Suprapubic skin (tissue), 4 donors: ENCODE measurements at regions not wholly inside any gene's neighbourhood (a gene's known extent, or its start where the extent isn't known, plus 50 kb on each side); places are given as distances from the start of the nearest gene placed in this dataset.
A peak's percentile ranks its signal among the peaks of the same experiment; 100 is the strongest.

Experiments used
- DNase-seq, 2 donors: peaks; one replicate each; pipeline ENCODE4 v3.0.0-alpha.2; 2019; ENCODE audit warnings: low spot score in 2 of 2
- H3K27ac ChIP-seq: fragments of 200-600 bp; sonication (generic); one replicate; pipeline ENCODE4 v1.5.1; 2019
- H3K27me3 ChIP-seq: fragments of 200-600 bp; sonication (generic); one replicate; pipeline ENCODE4 v1.5.1; 2019
- H3K36me3 ChIP-seq: fragments of 200-600 bp; sonication (generic); one replicate; pipeline ENCODE4 v1.5.1; 2019
- H3K4me1 ChIP-seq: fragments of 200-600 bp; sonication (generic); one replicate; pipeline ENCODE4 v1.5.1; 2019
- H3K4me3 ChIP-seq: fragments of 200-600 bp; sonication (generic); one replicate; pipeline ENCODE4 v1.5.1; 2019; ENCODE audit warnings: mild to moderate bottlenecking
- H3K9me3 ChIP-seq: fragments of 200-600 bp; sonication (generic); one replicate; pipeline ENCODE4 v1.5.1; 2019
- EP300 ChIP-seq: sonication (generic); formaldehyde crosslinking; IDR thresholded peaks from one replicate; pipeline ENCODE4 v1.6.1; 2017; ENCODE audit warnings: antibody characterized with exemption
- POLR2A ChIP-seq, 2 donors: fragments of 450-650 bp; IDR thresholded peaks; one replicate each; pipeline ENCODE4 v1.6.1; 2017; ENCODE audit warnings: antibody characterized with exemption in 2 of 2, mild to moderate bottlenecking in 2 of 2, moderate library complexity in 2 of 2
- POLR2AphosphoS5 ChIP-seq, 3 donors: sonication (generic); formaldehyde crosslinking; IDR thresholded peaks; one replicate each; pipeline ENCODE4 v1.6.1; 2017; ENCODE audit warnings: antibody characterized with exemption in 3 of 3
- WGBS: methylation state at CpG from one replicate; pipeline ENCODE4 v1.1.5; 2018; 5-methylcytosine and 5-hydroxymethylcytosine counted together
- TF ChIP-seq, protein P1 (sequence below), 2 donors: fragments of 200-600 bp in 1 of 2; fragments of 450-650 bp in 1 of 2; sonication (generic) in 1 of 2; IDR thresholded peaks; one replicate each; pipeline ENCODE4 v1.5.1; 2016 to 2019; ENCODE audit warnings: antibody characterized with exemption in 2 of 2, mild to moderate bottlenecking in 1 of 2, moderate library complexity in 1 of 2

- Histone ChIP-seq H3K27me3 (no peaks in the 10 kb centered on the region), H3K36me3 (no peaks in the 10 kb centered on the region), H3K4me3 (no peak overlapping the region), H3K27ac (no peak overlapping the region), H3K4me1 (no peaks in the 10 kb centered on the region), H3K9me3 (no peaks in the 10 kb centered on the region)
- WGBS: 69% methylated on average over 4 of the region's 4 CpGs
- no peak for DNase-seq
- TF ChIP-seq POLR2AphosphoS5 (IDR thresholded peaks at IDR 0.05) (no peak), POLR2A (IDR thresholded peaks at IDR 0.05) (no peak), EP300 (no peak)
- TF ChIP-seq, protein P1, sequence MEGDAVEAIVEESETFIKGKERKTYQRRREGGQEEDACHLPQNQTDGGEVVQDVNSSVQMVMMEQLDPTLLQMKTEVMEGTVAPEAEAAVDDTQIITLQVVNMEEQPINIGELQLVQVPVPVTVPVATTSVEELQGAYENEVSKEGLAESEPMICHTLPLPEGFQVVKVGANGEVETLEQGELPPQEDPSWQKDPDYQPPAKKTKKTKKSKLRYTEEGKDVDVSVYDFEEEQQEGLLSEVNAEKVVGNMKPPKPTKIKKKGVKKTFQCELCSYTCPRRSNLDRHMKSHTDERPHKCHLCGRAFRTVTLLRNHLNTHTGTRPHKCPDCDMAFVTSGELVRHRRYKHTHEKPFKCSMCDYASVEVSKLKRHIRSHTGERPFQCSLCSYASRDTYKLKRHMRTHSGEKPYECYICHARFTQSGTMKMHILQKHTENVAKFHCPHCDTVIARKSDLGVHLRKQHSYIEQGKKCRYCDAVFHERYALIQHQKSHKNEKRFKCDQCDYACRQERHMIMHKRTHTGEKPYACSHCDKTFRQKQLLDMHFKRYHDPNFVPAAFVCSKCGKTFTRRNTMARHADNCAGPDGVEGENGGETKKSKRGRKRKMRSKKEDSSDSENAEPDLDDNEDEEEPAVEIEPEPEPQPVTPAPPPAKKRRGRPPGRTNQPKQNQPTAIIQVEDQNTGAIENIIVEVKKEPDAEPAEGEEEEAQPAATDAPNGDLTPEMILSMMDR (IDR thresholded peaks at IDR 0.05): no peak
These were observed 587.4 kb upstream of the MDFIC2 start for GRCh38 chr3:70899816-70900215.

DNA sequence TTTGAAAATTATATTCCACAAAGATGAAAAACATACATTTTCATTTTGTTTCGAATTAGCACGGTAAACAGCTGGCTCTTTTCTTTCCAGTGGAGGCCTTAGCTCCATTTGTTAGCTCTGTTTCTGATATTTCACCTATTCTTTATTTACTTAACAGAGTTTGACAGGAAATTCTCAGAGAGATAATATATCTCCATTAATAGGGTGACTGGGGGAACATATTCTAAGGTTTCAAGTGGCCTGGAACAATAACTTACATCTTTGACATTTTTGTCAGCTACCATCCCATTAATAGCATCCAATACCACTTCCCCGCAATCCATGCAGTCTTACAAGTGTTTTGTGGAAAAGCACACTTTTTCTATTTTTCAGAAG, 577.6 kb upstream of the MDFIC2 start:
- WGBS: 84% methylated on average over 3 of the region's 3 CpGs

DNA sequence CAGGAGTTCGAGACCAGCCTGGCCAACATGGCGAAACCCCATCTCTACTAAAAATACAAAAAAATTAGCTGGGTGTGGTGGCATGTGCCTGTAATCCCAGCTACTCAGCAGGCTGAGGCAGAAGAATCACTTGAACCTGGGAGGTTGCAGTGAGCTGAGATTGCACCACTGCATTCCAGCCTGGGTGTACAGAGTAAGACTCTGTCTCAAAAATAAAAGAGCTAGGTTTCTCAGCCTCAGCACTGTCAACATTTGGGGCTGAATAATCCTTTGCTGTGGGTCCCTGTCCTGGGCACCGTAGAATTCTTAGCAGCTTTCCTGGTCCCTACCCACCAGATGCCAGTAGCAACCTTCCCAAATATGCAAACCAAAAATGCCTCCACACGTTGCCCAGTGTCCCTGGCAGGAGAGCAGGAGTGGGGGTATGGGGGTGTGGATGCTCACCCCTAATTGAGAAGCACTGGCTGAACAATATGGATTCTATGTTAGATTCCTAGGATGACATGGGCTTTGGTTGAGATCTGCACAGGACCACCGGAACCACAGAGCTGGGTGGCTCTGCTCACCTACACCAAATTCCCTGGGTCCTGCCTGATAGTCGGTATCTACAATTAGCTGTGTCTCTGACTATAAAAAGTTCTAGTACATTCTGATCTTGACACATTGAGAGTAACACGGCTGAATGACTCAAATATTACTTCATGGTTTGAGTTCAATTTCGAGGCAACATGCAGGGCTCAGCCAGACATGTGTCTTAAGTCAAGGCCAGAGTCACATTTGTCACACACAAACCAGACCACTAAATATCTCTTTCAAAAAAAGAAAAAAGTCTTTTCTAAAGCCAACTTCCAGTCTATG, 577.0 kb upstream of the MDFIC2 start:
- no peak for DNase-seq
- WGBS: 70% methylated on average over 7 of the region's 8 CpGs
- no peaks in the 10 kb centered on the region for H3K27me3 ChIP-seq
- no peak overlapping the region for H3K4me3 ChIP-seq
- no peaks in the 10 kb centered on the region for H3K36me3 ChIP-seq
- peak overlapping the region; percentile 63 for H3K27ac ChIP-seq
- no peaks in the 10 kb centered on the region for H3K9me3 ChIP-seq
- H3K4me1 ChIP-seq: peaks cover 3% of the 10 kb centered on the region
- TF ChIP-seq, protein P1 (IDR thresholded peaks at IDR 0.05): no peak
- peak in 1 of 3 donors; percentile 41 for TF ChIP-seq POLR2AphosphoS5 (IDR thresholded peaks at IDR 0.05)

More for the DNA sequence above, 577.6 kb upstream of the MDFIC2 start:
- H3K4me1 ChIP-seq: peaks cover 3% of the 10 kb centered on the region
- no peaks in the 10 kb centered on the region for H3K9me3 ChIP-seq
- no peak for DNase-seq
- H3K27me3 ChIP-seq: no peaks in the 10 kb centered on the region
- no peak overlapping the region for H3K4me3 ChIP-seq
- TF ChIP-seq EP300 (no peak), POLR2AphosphoS5 (IDR thresholded peaks at IDR 0.05) (no peak), POLR2A (IDR thresholded peaks at IDR 0.05) (no peak)
- TF ChIP-seq, protein P1 (IDR thresholded peaks at IDR 0.05): no peak
- no peaks in the 10 kb centered on the region for H3K36me3 ChIP-seq
- H3K27ac ChIP-seq: no peak overlapping the region

- H3K4me1 ChIP-seq: peaks cover 3% of the 10 kb centered on the region
- TF ChIP-seq, protein P1 (IDR thresholded peaks at IDR 0.05): no peak
- TF ChIP-seq POLR2A (IDR thresholded peaks at IDR 0.05) (no peak), EP300 (no peak), POLR2AphosphoS5 (IDR thresholded peaks at IDR 0.05) (no peak)
- no peak overlapping the region for H3K4me3 ChIP-seq
- WGBS: 93% methylated on average over 6 of the region's 6 CpGs
- DNase-seq: no peak
- H3K27ac ChIP-seq: no peak overlapping the region
- no peaks in the 10 kb centered on the region for H3K27me3 ChIP-seq
- H3K36me3 ChIP-seq: no peaks in the 10 kb centered on the region
- no peaks in the 10 kb centered on the region for H3K9me3 ChIP-seq
These were observed 573.2 kb upstream of the MDFIC2 start for GRCh38 chr3:70885636-70886035.

DNA sequence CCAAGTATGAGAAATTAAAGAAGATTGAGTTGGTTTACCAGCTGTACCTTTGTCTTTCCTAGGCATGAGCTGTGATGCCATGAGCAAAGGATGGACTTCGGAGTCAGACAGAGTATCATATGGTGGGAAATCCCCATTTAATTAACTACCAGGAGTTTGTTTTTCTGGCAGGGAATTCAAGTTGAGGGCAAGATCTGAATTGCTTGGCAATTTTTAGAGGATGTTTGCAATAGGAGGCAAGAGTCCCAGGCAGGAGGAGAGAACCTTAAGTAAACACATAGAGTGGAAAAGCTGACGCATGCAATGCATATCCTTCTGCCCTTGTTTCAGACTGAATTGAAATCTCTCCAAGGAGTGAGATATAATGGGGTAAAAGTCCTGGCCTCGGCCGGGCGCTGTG, 569.7 kb upstream of the MDFIC2 start:
- Histone ChIP-seq H3K27ac (no peak overlapping the region), H3K4me3 (no peak overlapping the region), H3K27me3 (no peaks in the 10 kb centered on the region), H3K9me3 (no peaks in the 10 kb centered on the region), H3K4me1 (no peaks in the 10 kb centered on the region), H3K36me3 (no peaks in the 10 kb centered on the region)
- DNase-seq: no peak
- WGBS: 91% methylated on average over 5 of the region's 5 CpGs
- no peak for TF ChIP-seq EP300
- no peak for TF ChIP-seq POLR2A (IDR thresholded peaks at IDR 0.05)
- TF ChIP-seq POLR2AphosphoS5 (IDR thresholded peaks at IDR 0.05): no peak
- TF ChIP-seq, protein P1 (IDR thresholded peaks at IDR 0.05): no peak
